Erythroblast (primary cell): ENCODE measurements at regions not wholly inside any gene's neighbourhood (a gene's known extent, or its start where the extent isn't known, plus 50 kb on each side); places are given as distances from the start of the nearest gene placed in this dataset.

Source experiments
- GATA1 ChIP-seq: IDR thresholded peaks from 2 replicates; pipeline ENCODE4 v1.6.1; 2011; ENCODE audit warnings: low read depth, mild to moderate bottlenecking, control low read depth, low read length, moderate library complexity
- POLR2A ChIP-seq: IDR thresholded peaks from 2 replicates; pipeline ENCODE4 v1.6.1; 2011; ENCODE audit warnings: mild to moderate bottlenecking, low read length

- no peak for TF ChIP-seq POLR2A
- TF ChIP-seq GATA1 = no peak
These were observed 74.7 kb downstream of the TRAM1L1 start for GRCh38 chr4:117010671-117011070.
